ENCODE measurements at regions not wholly inside any gene's neighbourhood (a gene's known extent, or its start where the extent isn't known, plus 50 kb on each side); places are given as distances from the start of the nearest gene placed in this dataset.

DNA sequence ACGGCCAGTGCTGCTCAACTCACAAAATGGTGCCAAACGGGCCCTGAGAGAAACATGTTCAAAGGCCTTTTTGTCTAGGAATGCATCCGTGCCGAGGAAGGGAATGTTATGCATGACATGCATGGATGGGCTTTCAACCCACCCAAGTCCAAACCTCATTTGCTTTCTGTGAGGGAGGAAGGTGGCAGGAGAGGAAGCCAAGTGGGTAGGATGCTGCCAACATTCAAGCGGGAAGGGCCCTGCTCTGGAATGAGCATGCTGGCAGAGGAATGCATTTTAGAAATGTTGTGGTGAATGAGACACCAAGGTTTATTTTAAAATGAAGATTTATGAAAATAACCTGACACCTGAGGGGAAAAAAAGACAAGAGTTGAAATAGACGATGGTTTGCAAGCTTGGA is 479.1 kb downstream of the CCDC171 start:
- TF ChIP-seq, protein P1, sequence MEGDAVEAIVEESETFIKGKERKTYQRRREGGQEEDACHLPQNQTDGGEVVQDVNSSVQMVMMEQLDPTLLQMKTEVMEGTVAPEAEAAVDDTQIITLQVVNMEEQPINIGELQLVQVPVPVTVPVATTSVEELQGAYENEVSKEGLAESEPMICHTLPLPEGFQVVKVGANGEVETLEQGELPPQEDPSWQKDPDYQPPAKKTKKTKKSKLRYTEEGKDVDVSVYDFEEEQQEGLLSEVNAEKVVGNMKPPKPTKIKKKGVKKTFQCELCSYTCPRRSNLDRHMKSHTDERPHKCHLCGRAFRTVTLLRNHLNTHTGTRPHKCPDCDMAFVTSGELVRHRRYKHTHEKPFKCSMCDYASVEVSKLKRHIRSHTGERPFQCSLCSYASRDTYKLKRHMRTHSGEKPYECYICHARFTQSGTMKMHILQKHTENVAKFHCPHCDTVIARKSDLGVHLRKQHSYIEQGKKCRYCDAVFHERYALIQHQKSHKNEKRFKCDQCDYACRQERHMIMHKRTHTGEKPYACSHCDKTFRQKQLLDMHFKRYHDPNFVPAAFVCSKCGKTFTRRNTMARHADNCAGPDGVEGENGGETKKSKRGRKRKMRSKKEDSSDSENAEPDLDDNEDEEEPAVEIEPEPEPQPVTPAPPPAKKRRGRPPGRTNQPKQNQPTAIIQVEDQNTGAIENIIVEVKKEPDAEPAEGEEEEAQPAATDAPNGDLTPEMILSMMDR (IDR thresholded peaks at IDR 0.05): no peak
- no peak for TF ChIP-seq POLR2A (IDR thresholded peaks at IDR 0.05)

Measured in esophagus squamous epithelium (tissue), 4 donors.